HCT116 (cell line): ENCODE measurements at regions not wholly inside any gene's neighbourhood (a gene's known extent, or its start where the extent isn't known, plus 50 kb on each side); places are given as distances from the start of the nearest gene placed in this dataset.

Experiments used
- EZH2 ChIP-seq: fragments of 200-600 bp; sonication (generic); IDR thresholded peaks from 2 replicates; pipeline ENCODE4 v1.6.1; 2017; ENCODE audit warnings: antibody characterized with exemption, mixed run types
- POLR2A ChIP-seq: IDR thresholded peaks from 2 replicates; pipeline ENCODE4 v1.7.0; 2011; ENCODE audit warnings: borderline replicate concordance; ENCODE audit not compliant: insufficient read depth, insufficient read length; ENCODE audit errors: extremely low read depth
- POLR2AphosphoS5 ChIP-seq: IDR thresholded peaks from 2 replicates; pipeline ENCODE4 v1.6.1; 2011; ENCODE audit warnings: mild to moderate bottlenecking, low read depth, low read length, moderate library complexity
- RAD21 ChIP-seq: IDR thresholded peaks from 2 replicates; pipeline ENCODE4 v1.6.1; 2012; ENCODE audit warnings: low read depth, mild to moderate bottlenecking
- TF ChIP-seq, protein P1 (sequence below), 3 experiments: fragments of 200-600 bp in 1 of 3; sonication (generic) in 1 of 3; IDR thresholded peaks in 2 of 3; conservative IDR thresholded peaks in 1 of 3; 2 replicates each; pipeline ENCODE4 v1.5.1; 2012 to 2017; ENCODE audit warnings: low read depth in 2 of 3, low read length in 2 of 3, antibody characterized with exemption in 1 of 3, borderline replicate concordance in 1 of 3, control low read depth in 1 of 3, mild to moderate bottlenecking in 1 of 3, mixed read lengths in 1 of 3, mixed run types in 1 of 3, moderate library complexity in 1 of 3; ENCODE audit not compliant: insufficient read depth in 1 of 3
- TF ChIP-seq, protein P2 (sequence below): IDR thresholded peaks from 2 replicates; pipeline ENCODE4 v1.6.1; 2012; ENCODE audit warnings: low read depth
- TF ChIP-seq, protein P3 (sequence below): IDR thresholded peaks from 2 replicates; pipeline ENCODE4 v1.6.1; 2012

DNA sequence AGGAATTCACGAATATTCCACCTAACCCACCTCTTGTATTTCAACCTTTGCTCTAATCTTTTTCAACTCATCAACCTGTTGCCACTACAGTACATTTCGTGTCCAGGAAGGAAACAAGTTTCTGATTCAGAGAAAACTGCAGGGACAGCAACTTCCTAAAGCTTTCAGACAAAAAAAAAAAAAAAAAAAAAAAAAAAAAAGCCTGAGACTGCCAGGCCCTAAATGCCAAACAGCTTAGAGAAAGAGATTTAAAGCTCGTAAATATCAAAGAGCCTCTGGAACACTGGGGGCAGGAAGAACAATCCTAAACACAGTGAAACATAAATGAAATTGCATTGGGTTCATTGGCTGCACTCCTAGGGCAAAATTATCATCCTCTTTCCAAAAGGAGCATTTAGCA, 411.2 kb upstream of the SPTLC3 start:
- TF ChIP-seq RAD21 (no peak), POLR2AphosphoS5 (no peak), POLR2A (no peak), EZH2 (no peak)
- TF ChIP-seq, protein P1, sequence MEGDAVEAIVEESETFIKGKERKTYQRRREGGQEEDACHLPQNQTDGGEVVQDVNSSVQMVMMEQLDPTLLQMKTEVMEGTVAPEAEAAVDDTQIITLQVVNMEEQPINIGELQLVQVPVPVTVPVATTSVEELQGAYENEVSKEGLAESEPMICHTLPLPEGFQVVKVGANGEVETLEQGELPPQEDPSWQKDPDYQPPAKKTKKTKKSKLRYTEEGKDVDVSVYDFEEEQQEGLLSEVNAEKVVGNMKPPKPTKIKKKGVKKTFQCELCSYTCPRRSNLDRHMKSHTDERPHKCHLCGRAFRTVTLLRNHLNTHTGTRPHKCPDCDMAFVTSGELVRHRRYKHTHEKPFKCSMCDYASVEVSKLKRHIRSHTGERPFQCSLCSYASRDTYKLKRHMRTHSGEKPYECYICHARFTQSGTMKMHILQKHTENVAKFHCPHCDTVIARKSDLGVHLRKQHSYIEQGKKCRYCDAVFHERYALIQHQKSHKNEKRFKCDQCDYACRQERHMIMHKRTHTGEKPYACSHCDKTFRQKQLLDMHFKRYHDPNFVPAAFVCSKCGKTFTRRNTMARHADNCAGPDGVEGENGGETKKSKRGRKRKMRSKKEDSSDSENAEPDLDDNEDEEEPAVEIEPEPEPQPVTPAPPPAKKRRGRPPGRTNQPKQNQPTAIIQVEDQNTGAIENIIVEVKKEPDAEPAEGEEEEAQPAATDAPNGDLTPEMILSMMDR (IDR thresholded peaks at IDR 0.05 in 2 of 3, conservative IDR thresholded peaks at IDR 0.05 in 1 of 3; ENCODE audit: borderline replicate concordance in 1 of 3, insufficient read depth in 1 of 3, low read depth in 2 of 3, low read length in 2 of 3), result no peak
- TF ChIP-seq, protein P2, sequence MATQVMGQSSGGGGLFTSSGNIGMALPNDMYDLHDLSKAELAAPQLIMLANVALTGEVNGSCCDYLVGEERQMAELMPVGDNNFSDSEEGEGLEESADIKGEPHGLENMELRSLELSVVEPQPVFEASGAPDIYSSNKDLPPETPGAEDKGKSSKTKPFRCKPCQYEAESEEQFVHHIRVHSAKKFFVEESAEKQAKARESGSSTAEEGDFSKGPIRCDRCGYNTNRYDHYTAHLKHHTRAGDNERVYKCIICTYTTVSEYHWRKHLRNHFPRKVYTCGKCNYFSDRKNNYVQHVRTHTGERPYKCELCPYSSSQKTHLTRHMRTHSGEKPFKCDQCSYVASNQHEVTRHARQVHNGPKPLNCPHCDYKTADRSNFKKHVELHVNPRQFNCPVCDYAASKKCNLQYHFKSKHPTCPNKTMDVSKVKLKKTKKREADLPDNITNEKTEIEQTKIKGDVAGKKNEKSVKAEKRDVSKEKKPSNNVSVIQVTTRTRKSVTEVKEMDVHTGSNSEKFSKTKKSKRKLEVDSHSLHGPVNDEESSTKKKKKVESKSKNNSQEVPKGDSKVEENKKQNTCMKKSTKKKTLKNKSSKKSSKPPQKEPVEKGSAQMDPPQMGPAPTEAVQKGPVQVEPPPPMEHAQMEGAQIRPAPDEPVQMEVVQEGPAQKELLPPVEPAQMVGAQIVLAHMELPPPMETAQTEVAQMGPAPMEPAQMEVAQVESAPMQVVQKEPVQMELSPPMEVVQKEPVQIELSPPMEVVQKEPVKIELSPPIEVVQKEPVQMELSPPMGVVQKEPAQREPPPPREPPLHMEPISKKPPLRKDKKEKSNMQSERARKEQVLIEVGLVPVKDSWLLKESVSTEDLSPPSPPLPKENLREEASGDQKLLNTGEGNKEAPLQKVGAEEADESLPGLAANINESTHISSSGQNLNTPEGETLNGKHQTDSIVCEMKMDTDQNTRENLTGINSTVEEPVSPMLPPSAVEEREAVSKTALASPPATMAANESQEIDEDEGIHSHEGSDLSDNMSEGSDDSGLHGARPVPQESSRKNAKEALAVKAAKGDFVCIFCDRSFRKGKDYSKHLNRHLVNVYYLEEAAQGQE, result no peak
- TF ChIP-seq, protein P3, sequence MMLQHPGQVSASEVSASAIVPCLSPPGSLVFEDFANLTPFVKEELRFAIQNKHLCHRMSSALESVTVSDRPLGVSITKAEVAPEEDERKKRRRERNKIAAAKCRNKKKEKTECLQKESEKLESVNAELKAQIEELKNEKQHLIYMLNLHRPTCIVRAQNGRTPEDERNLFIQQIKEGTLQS, result no peak
